NCI-H1694 treated with DMSO at 0.1 percent for 48 hours (cell line): ENCODE measurements at regions not wholly inside any gene's neighbourhood (a gene's known extent, or its start where the extent isn't known, plus 50 kb on each side); places are given as distances from the start of the nearest gene placed in this dataset.
"Not testable (repeated sequence)": the region's sequence is repeated elsewhere in the genome, so short reads cannot be mapped to it uniquely, and the experiment has no call there.

Experiments used
- DNase-seq: peaks from one replicate; lab custom pipeline; 2025; lab: John Stamatoyannopoulos, UW

DNA sequence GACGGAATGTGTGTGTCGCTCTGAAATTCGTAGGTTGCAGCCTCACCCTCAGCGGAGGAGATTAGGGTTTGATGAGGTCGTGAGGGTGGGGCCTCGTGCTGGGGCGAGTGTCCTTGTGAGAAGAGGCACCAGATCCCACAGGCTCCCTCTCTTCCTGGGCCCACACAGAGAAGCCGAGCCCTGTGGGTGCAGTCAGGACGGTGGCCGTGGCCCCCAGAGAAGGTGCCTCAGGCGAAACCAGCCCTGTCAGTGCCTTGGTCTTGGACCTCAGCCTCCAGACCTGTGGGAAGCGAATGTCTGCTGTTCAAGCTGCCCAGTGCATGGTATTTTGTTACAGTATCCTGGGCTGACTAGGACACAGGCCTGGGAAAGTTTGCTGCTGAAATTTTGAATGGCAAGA lies 108.0 kb upstream of the ALKAL2 start:
- DNase-seq, result no peak

DNA sequence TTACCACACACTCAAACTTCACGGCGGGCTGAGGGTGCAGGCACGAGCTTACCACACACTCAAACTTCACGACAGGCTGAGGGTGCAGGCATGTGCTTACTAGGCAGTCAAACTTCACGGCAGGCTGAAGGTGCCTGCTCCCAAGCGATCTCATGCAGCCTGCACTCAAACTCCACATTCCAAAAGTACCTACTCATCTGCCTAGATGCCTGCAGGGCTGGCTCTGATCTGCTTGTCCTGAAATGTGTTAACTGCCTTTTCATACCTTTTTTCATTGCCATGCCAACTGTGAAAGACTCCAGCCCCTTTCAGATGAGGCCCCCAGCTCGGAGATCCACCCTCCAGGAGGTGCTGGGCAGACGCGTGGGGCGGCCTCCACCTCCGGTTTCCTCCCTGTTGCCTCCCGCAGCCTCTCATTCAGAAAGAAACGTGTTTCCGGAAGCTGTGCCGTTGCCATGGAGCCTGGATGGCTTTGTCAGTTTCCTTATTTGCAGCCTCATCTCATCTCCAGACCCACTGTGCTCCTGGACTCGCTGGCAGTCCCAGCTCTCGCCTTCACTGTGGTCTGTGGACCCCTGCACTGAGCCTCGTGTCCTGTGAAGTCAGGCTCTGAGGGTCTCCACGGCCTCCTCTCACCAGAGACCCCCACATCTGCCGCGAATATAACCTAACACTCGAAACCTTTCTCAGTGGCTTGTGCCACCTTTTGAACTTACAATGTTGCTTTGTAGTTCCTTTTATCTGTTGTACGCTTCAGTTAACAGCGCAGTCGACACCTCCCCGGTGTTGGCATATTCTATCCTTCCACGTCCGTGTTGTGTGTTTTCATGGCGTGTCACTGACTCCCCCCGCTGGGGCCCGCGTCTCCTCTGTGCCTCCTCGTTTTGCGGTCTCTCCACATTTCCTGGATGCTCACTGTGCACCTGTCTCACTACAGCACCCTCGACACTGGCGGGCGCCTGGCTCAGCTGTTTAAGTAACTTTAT lies 106.1 kb upstream of the ALKAL2 start:
- no peak for DNase-seq

DNA sequence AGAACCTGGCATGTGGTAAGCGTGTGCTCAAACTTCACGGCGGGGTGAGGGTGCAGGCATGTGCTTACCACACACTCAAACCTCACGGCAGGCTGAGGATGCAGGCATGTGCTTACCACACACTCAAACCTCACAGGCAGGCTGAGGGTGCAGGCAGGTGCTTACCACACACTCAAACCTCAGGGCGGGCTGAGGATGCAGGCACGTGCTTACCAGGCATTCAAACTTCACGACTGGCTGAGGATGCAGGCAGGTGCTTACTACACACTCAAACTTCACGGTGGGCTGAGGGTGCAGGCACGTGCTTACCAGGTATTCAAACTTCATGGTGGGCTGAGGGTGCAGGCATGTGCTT lies 105.0 kb upstream of the ALKAL2 start:
- no peak for DNase-seq

DNA sequence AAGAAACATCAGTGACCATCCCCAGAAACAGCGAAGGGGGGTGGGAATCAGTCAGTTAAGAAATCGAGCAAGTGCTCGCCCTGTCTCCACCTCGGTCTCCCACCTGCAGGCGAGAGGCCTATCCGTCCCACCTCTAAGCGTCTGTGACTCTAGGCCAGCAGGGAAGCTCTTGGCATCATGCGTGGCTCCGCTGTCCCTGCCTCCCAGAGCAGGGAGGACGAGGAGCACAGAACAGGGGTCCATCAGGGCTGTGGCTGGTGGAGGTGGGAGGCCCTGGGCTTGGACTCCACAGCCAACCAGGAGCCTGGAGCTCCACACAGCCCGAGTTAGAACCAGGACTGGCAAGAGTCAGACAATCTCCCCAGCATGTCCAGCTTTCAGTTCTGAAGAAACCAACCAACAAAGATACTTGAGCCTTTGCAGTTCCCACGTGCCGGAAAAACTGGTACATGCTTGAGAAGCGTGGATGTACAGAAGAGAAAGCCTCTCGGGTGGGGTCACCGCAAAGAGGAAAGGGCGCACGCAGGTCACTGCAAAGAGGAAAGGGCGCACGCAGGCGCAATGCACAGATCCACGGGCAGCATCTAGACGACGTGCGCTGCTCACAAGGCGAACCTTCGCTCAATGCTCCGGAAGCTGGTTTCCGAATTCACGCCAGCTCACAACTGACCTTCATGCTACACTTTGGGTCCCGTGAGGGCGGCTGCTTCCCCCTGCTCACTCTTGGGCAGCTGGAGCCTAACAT lies 104.5 kb upstream of the ALKAL2 start:
- no peak for DNase-seq

DNA sequence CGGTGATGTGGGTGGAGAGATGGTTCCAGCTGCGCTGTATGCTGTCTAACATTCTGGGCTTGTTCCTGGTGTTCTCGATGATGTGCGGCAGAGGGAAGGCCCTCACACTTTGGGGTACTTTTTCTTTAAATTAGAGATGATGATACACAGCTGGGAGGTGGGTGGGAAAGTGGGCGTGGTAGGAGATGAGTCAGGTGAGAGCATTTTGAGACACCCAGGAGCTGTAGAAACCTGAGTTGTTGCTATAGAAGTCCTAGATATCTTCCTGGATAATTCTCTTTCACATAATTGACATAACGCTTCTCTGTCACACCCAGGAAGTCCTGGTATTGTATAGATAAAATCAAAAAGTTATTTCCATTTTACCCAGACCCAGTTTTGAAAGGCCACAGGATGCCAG lies 103.8 kb upstream of the ALKAL2 start:
- DNase-seq, result no peak

DNA sequence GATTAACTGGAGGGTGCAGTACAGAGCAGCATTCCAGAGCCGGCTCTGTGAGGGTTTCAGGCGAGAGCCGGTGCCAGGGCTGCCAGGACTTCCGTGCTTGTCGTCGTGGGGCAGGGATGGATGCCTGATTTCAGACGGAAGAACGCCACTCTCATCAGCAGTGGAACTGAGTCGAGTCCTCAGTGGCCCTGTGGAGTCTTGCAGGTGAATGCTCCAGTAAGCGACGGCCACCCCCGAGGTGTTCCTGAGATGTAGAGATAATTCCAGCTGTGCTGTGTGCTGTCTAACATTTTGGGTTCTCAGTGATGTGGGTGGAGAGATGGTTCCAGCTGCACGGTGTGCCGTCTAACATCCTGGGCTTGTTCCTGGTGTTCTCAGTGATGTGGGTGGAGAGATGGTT lies 103.1 kb upstream of the ALKAL2 start:
- DNase-seq, result no peak

DNA sequence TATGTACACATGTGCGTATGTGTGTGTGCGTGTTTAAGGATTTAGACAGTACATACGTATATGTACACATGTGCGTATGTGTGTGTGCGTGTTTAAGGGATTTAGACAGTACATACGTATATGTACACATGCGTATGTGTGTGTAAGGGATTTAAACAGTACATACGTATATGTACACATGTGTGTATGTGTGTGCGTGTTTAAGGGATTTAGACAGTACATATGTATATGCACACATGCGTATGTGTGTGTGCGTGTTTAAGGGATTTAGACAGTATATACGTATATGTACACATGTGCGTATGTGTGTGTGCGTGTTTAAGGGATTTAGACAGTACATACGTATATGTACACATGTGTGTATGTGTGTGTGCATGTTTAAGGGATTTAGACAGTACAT lies 102.1 kb upstream of the ALKAL2 start:
- not testable (repeated sequence) for DNase-seq

DNA sequence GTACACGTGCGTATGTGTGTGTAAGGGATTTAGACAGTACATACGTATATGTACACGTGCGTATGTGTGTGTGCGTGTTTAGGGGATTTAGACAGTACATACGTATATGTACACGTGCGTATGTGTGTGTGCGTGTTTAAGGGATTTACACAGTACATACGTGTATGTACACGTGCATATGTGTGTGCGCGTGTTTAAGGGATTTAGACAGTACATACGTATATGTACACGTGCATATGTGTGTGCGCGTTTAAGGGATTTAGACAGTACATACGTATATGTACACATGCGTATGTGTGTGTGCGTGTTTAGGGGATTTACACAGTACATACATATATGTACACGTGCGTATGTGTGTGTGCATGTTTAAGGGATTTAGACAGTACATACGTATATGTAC lies 100.9 kb upstream of the ALKAL2 start:
- DNase-seq, result not testable (repeated sequence)

DNA sequence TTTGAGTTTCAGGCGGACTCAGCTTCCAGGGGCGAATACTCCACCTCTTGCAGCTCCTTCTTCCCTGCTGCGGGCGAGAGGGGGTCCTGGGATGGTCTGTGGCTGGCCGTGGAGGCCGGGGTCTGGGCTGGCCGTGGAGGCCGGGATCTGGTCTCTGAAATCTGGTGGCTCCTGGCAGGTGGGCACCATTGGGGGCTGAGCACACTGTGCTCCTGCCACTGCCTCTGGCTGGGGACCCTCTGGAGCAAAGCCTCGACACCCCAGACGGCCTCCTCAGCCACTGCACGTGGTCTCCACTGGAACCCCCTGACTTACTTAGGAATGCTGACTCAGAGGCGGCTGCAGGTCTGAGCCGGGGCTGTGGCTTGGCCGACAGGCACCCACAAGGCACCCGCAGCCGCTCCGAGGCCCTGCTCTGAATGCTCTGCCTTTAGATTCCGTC lies 100.1 kb upstream of the ALKAL2 start:
- no peak for DNase-seq

DNA sequence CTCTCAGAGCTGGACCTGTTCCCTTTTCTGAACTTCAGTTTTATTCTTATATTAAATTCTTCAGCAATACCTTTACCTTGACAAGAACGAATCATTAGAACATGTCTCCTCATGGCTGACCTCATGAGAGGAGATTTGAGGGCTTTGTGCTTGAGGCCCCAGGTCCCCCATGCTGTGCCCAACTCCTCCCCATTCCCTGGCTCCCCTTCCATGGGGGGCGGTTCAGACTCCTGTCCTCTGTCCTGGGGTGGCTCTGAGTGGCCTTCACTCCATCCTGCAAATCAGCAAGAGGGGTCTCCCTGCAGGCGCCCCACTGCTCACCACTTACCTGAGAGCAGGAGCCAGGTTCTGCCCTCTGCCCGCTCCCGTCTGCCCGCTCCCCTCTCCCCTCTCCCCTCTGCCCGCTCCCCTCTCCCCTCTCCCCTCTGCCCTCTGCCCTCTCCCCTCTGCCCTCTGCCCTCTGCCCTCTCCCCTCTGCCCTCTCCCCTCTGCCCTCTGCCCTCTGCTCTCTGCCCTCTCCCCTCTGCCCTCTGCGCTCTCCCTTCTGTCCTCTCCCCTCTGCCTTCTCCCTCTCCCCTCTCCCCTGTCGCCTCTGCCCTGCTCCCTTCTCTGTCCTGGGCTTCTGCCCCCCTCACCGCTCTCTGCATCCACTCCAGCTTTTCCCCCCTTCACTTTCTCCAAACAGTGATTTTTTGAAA lies 98.7 kb upstream of the ALKAL2 start:
- DNase-seq, result no peak

DNA sequence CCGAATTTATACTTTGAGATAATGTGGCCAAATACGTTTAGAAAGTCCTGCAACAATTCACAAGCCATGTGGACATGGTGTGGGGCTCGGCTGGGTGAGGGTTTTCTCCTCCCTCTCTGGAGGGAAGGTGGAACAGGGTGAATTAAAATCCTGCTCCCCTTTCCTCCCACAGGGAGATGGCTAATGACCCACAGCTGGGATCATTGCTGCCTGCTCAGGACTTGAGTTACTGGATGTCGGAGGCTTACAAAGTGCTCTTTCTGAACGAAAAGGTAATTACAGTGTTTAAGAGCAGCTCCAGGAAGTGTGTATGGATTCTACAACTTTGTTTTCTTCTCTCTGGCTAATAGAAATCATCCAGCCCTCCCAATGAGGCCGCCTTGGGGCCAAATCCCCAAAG lies 97.9 kb upstream of the ALKAL2 start:
- no peak for DNase-seq

DNA sequence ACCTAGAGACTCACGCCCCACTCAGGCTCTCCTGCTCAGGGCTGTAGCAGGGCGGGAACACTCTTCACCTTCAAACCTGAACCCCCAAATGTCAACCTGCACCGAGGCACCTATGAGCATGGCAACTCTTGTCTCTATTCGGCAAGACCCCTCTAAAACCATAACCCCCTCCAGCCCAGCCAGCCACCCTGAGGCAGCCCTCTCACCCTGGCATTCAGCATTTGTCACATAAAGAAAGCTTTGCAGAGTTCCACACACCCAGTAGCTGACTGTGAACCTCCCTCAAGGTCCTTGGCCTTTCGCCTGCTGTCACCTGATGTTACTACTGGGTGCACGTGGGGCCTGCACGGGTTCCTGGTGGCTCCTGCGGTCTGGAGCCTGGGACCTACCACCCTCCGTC lies 97.2 kb upstream of the ALKAL2 start:
- no peak for DNase-seq

DNA sequence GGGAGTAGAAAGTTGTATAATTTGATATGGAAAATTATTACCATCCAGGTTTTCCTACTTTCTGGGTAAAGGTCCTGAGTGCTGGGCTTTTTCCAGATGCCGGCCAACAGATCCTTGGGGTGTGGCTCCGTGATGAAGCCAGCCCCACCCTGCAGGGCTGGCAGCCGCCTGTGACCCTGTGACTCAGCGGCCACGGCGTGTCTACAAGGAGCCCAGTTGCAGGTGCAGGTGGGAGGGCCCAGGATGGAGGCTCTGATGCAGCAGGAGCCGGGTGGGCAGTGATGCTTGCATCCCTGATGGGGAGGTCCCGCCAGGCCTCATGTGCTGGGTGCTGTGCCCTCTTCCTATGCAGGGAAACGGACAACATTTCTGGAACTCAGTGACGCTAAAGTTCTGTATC lies 96.0 kb upstream of the ALKAL2 start:
- no peak for DNase-seq

DNA sequence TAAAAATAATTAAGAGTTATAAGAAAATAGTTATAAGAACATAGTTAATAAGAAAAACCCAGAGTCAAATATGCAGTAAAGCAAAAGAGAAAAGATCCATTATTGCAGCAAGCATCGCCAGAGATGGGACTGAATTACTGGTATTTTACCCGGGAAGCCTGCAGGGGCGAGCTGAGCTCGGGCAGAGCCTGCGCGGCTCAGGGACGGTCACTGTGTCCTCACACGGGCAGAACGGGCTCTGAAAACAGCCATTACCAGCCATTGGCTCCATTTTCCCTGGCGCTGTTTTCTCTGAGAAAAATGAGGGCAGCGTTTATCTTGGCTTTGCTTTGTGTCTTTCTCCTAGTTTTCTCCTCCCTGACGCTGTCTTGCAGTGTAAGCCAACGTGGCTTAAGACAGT lies 95.3 kb upstream of the ALKAL2 start:
- DNase-seq, result no peak

DNA sequence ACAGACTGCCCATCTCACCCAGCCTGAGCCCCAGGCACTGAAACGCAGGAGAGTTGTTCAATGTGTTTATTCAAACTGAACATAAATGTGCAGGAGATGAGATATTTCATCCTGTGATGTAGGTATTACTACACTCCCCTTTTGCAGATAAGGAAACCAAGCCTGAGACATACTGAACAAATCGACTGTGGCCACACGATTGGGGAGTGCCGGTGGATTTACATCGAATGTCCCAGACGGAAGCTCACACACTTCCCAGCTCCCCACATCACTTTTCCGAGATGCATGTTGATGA lies 94.8 kb upstream of the ALKAL2 start:
- DNase-seq, result no peak

DNA sequence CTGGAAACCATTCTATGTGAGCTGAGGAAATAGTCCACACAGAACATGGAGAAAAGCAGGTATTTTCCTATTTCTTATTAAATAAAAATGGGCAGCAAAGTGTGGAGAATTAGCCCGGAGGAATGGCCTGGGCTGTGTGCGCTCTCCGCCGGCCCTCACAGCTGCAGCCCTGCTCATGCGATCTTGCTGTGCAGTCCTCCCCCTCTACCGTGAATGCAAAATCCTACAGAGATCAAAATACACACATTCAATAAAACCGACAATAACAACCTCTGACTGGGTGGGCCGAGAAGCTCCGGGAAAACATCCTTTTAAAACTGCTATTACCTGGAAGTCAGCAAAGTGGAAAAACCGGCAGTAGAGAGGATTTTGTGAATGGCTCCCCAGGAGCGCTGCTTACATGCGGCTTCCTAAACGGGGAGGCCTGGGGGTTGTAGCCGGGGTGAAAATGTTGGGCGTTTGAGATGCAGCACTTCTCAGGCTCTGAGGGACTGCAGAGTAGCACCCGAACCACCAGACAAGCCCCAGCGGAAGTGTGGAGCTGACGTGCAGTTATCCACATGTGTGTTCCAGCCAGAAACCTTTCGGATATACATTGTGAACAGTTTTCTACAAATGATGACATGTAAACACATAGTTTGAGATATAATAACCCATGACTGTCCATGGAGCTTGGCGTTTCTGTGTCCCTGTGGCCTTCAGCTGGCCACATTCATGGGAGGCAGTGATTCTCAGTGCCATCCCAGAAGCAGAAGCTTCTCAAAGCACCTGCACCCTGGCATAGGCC lies 94.2 kb upstream of the ALKAL2 start:
- DNase-seq, result no peak

DNA sequence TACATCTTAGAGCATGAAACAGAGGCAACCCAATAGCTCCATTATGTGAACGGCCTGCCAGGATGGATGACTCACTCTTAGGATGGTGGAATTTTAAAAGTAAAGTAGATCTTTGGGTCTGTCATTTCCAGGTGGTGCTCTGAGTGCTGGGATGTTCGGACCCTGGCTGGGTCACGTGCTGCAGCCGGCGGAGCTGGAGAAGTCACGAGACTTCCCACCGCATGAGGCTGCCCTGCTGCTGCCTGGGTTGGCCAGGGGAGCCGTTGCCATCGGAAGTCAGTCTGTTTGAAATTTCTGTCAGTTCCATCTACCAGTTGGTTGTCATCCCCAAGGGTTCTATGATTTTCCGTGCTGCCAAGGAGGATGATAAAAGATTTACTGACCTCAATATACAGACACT lies 93.3 kb upstream of the ALKAL2 start:
- DNase-seq, result no peak

DNA sequence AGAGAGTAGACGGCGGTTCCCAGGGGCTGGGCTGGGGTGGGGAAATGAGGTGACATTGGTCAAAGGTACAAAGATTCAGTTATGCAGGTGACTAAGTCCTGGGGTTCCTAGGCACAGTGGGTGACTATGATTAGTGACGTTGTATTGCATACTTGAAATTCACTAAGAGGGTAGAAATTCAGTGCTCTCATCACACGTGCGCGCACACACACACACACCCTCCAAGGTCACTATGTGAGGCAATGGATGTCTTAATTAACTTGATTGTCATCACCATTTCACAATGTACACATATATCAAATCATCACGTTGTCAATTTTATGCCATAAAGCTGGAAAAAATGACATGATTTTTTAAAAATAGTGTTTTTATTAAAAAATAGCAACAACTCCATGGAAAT lies 92.9 kb upstream of the ALKAL2 start:
- DNase-seq, result no peak

DNA sequence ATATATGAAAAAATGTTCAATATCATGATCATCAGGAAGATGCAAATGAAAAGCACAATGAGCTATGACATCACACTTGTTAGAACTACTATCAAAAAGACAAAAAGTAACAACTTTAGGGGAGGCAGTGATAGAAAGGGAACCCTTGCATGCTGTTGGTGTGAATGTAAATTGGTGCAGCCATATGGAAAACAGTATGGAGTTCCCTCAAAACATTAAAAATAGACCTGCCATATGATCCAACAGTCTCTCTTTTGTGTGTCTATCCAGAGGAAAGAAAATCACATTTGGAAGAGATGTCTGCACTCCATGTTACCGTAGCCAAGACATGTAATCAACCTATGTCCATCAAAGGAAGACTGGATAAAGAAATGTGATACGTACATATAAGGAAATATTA lies 92.3 kb upstream of the ALKAL2 start:
- DNase-seq, result no peak

DNA sequence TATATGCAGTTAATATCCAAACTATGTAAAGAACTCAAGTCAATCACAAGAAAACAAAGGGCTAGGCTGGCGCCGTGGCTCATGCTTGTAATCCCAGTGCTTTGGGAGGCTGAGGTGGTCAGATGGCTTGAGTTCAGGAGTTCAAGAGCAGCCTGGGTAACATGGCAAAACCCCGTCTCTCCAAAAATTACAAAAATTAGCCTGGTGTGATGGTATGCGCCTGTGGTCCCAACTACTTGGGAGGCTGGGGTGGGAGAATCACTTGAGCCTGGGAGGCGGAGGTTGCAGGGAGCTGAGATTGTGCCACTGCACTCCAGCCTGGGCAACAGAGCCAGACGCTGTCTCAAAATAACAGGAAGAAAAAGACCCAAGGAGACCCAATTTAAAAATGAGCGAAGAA lies 91.9 kb upstream of the ALKAL2 start:
- no peak for DNase-seq

DNA sequence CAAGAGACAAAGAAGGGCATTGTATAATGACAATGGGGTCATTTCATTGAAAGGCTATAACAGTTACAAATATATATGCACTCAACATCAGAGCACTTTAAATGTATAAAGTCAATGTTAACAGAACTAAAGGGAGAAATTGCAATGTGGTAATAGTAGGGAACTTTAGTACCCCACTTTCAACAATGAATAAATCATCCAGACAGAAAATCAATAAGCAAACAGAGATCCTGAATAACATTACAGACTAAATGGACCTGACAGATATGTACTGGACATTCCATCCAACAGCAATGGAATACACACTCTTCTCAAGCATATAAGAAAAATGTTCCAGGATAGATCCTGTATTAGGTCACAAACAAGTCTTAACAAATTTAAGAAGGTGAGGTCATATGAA lies 90.5 kb upstream of the ALKAL2 start:
- DNase-seq, result no peak

DNA sequence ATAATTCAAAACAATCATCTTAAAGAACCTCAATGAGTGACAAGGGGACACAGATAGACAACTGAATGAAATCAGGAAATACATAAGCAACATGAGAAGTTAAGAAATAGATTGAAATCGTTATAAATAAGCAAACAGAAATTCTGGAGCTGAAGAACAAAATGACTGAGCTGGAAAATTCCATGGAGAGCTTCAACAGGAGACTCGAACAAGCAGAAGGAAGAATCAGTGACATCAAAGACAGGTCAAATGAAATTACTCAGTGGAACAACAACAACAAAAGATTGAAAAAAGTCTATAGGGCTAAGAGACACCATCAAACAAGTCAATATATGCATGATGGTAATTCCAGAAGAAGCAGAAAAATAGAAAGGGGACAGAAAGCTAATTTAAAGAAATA lies 89.5 kb upstream of the ALKAL2 start:
- DNase-seq, result no peak
